Neural progenitor cell (in vitro differentiated cells): ENCODE measurements at regions not wholly inside any gene's neighbourhood (a gene's known extent, or its start where the extent isn't known, plus 50 kb on each side); places are given as distances from the start of the nearest gene placed in this dataset.

Experiments
- CTCF ChIP-seq: fragments of 200-600 bp; sonication (generic); IDR thresholded peaks from 2 replicates; pipeline ENCODE4 v1.5.1; 2017; ENCODE audit warnings: antibody characterized with exemption, mild to moderate bottlenecking
- EZH2 ChIP-seq: fragments of 200-600 bp; sonication (generic); IDR thresholded peaks from 2 replicates; pipeline ENCODE4 v1.6.1; 2017; ENCODE audit warnings: antibody characterized with exemption, mild to moderate bottlenecking, moderate library complexity

GRCh38 chr1:117709249-117709691 is 103.4 kb downstream of the TENT5C start:
- TF ChIP-seq CTCF: no peak
- TF ChIP-seq EZH2: no peak
